ENCODE measurements at regions not wholly inside any gene's neighbourhood (a gene's known extent, or its start where the extent isn't known, plus 50 kb on each side); places are given as distances from the start of the nearest gene placed in this dataset.

- TF ChIP-seq CTCF (optimal IDR thresholded peaks at IDR 0.05 in 1 of 3, IDR thresholded peaks at IDR 0.05 in 1 of 3, conservative IDR thresholded peaks at IDR 0.05 in 1 of 3; ENCODE audit: extremely low read depth in 1 of 3, insufficient read depth in 2 of 3, low read length in 3 of 3) (no peak), EZH2 (IDR thresholded peaks at IDR 0.05; ENCODE audit: low read length) (no peak)
Observed at GRCh38 chr21:26691416-26691815, 118.3 kb upstream of the CYYR1 start.
